ENCODE measurements at regions not wholly inside any gene's neighbourhood (a gene's known extent, or its start where the extent isn't known, plus 50 kb on each side); places are given as distances from the start of the nearest gene placed in this dataset.

DNA sequence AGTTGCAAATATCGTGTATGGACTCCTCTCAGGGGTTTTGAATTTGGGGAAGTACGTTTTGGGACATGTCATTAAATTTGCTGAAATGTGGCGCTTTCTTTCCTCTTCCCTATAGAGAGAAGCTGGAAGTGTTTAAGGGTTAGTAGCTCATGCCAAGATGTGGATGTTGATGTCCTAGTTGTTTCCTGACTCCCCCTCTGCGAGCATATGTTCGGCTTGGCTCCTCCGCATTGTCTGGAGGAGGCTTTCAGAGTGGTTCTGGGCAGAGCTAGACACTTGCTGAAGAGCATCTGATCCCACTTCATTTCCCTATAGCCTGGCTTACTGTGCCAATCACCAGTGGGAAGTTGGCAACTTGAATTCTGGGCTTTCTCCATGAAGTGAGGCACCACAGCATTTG, 347.4 kb upstream of the B3GALT2 start:
- TF ChIP-seq, protein P1, sequence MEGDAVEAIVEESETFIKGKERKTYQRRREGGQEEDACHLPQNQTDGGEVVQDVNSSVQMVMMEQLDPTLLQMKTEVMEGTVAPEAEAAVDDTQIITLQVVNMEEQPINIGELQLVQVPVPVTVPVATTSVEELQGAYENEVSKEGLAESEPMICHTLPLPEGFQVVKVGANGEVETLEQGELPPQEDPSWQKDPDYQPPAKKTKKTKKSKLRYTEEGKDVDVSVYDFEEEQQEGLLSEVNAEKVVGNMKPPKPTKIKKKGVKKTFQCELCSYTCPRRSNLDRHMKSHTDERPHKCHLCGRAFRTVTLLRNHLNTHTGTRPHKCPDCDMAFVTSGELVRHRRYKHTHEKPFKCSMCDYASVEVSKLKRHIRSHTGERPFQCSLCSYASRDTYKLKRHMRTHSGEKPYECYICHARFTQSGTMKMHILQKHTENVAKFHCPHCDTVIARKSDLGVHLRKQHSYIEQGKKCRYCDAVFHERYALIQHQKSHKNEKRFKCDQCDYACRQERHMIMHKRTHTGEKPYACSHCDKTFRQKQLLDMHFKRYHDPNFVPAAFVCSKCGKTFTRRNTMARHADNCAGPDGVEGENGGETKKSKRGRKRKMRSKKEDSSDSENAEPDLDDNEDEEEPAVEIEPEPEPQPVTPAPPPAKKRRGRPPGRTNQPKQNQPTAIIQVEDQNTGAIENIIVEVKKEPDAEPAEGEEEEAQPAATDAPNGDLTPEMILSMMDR (conservative IDR thresholded peaks at IDR 0.05; ENCODE audit: low read length): no peak
- TF ChIP-seq EZH2phosphoT487 (IDR thresholded peaks at IDR 0.05; ENCODE audit: borderline replicate concordance, low read depth, low read length): no peak
